Endothelial cell (in vitro differentiated cells): ENCODE measurements at regions not wholly inside any gene's neighbourhood (a gene's known extent, or its start where the extent isn't known, plus 50 kb on each side); places are given as distances from the start of the nearest gene placed in this dataset.

Source experiments
- DNase-seq: peaks from one replicate; pipeline ENCODE4 v3.0.0; 2021; ENCODE audit warnings: low spot score
- H3K27ac Mint-ChIP-seq: one replicate; pipeline ENCODE4 v1.8.0; 2021; ENCODE audit warnings: mixed read lengths, inconsistent platforms; ENCODE audit not compliant: unreplicated experiment
- H3K27me3 Mint-ChIP-seq: one replicate; pipeline ENCODE4 v1.8.0; 2021; ENCODE audit warnings: mild to moderate bottlenecking, moderate library complexity, mixed read lengths, inconsistent platforms; ENCODE audit not compliant: unreplicated experiment
- H3K36me3 Mint-ChIP-seq: one replicate; pipeline ENCODE4 v1.8.0; 2021; ENCODE audit warnings: mild to moderate bottlenecking, low read depth, mixed read lengths, inconsistent platforms; ENCODE audit not compliant: unreplicated experiment
- H3K4me1 Mint-ChIP-seq: one replicate; pipeline ENCODE4 v1.8.0; 2021; ENCODE audit warnings: mild to moderate bottlenecking, mixed read lengths, inconsistent platforms; ENCODE audit not compliant: unreplicated experiment
- H3K4me3 Mint-ChIP-seq: one replicate; pipeline ENCODE4 v1.8.0; 2021; ENCODE audit warnings: mild to moderate bottlenecking, mixed read lengths, inconsistent platforms; ENCODE audit not compliant: unreplicated experiment
- H3K9me3 Mint-ChIP-seq: one replicate; pipeline ENCODE4 v1.8.0; 2021; ENCODE audit warnings: mixed read lengths, inconsistent platforms; ENCODE audit not compliant: unreplicated experiment
- CTCF ChIP-seq: fragments of 200-600 bp; sonication (generic); IDR thresholded peaks from one replicate; pipeline ENCODE4 v1.5.0; 2021; ENCODE audit warnings: antibody characterized with exemption; ENCODE audit not compliant: unreplicated experiment

- no peak overlapping the region for H3K27ac Mint-ChIP-seq
- no peak for TF ChIP-seq CTCF
- no peak for DNase-seq
- no peaks in the 10 kb centered on the region for H3K9me3 Mint-ChIP-seq
- peaks cover 8% of the 10 kb centered on the region for H3K27me3 Mint-ChIP-seq
- no peaks in the 10 kb centered on the region for H3K36me3 Mint-ChIP-seq
- H3K4me1 Mint-ChIP-seq: peaks cover 8% of the 10 kb centered on the region
- H3K4me3 Mint-ChIP-seq: no peak overlapping the region
These were observed 137.4 kb upstream of the MYCN start for GRCh38 chr2:15802657-15803542.

- H3K36me3 Mint-ChIP-seq: no peaks in the 10 kb centered on the region
- TF ChIP-seq CTCF: no peak
- H3K4me3 Mint-ChIP-seq: no peak overlapping the region
- DNase-seq: no peak
- H3K9me3 Mint-ChIP-seq: no peaks in the 10 kb centered on the region
- H3K27me3 Mint-ChIP-seq: peaks cover 8% of the 10 kb centered on the region
- H3K4me1 Mint-ChIP-seq: peaks cover 12% of the 10 kb centered on the region
- no peak overlapping the region for H3K27ac Mint-ChIP-seq
These were observed 136.7 kb upstream of the MYCN start for GRCh38 chr2:15803543-15804245.

GRCh38 chr2:15804246-15804619, 136.1 kb upstream of the MYCN start:
- Mint-ChIP-seq H3K4me1 (peaks cover 17% of the 10 kb centered on the region), H3K4me3 (no peak overlapping the region), H3K9me3 (no peaks in the 10 kb centered on the region), H3K36me3 (no peaks in the 10 kb centered on the region), H3K27ac (no peak overlapping the region), H3K27me3 (peaks cover 8% of the 10 kb centered on the region)
- no peak for TF ChIP-seq CTCF
- no peak for DNase-seq

- H3K36me3 Mint-ChIP-seq: no peaks in the 10 kb centered on the region
- H3K27ac Mint-ChIP-seq: no peak overlapping the region
- H3K4me1 Mint-ChIP-seq: peaks cover 21% of the 10 kb centered on the region
- DNase-seq: no peak
- no peaks in the 10 kb centered on the region for H3K9me3 Mint-ChIP-seq
- peaks cover 8% of the 10 kb centered on the region for H3K27me3 Mint-ChIP-seq
- H3K4me3 Mint-ChIP-seq: no peak overlapping the region
- no peak for TF ChIP-seq CTCF
These were observed 135.7 kb upstream of the MYCN start for GRCh38 chr2:15804691-15805090.

- H3K4me1 Mint-ChIP-seq: peaks cover 25% of the 10 kb centered on the region
- H3K4me3 Mint-ChIP-seq: no peak overlapping the region
- H3K9me3 Mint-ChIP-seq: no peaks in the 10 kb centered on the region
- no peak for TF ChIP-seq CTCF
- H3K27ac Mint-ChIP-seq: no peak overlapping the region
- no peak for DNase-seq
- peaks cover 8% of the 10 kb centered on the region for H3K27me3 Mint-ChIP-seq
- H3K36me3 Mint-ChIP-seq: no peaks in the 10 kb centered on the region
These were observed 135.1 kb upstream of the MYCN start for GRCh38 chr2:15805206-15805605.
